ENCODE measurements at regions not wholly inside any gene's neighbourhood (a gene's known extent, or its start where the extent isn't known, plus 50 kb on each side); places are given as distances from the start of the nearest gene placed in this dataset.

DNA sequence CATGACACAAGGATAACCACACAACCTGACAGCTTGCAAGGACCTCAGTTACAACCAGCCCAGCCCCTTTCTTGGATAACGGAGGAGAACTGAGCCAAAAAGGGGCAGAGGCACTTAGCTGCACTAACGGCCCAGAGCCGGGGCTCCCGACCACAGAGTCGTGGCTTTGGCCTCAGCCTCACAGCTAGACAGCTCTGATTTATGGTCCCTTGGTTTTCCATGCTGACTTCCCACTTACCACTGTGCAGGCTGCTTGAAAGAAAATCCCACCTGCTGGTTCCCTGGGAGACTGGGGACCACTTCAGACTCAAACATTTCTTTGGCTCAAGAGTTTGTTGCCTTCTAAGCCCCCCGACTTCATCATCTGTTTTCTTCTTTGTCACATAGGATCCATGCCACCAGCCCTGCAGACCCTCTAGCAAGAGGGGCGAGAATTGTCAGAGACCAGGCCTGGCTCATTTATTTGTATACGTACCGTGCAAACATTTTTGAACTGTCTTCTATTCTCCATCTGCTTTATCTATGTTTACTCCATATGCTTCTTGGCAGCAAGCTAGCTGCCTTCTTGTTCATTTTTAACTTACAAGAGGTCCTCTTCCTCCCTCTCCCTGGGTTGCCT lies 352.6 kb upstream of the MYT1L start:
- TF ChIP-seq, protein P1, sequence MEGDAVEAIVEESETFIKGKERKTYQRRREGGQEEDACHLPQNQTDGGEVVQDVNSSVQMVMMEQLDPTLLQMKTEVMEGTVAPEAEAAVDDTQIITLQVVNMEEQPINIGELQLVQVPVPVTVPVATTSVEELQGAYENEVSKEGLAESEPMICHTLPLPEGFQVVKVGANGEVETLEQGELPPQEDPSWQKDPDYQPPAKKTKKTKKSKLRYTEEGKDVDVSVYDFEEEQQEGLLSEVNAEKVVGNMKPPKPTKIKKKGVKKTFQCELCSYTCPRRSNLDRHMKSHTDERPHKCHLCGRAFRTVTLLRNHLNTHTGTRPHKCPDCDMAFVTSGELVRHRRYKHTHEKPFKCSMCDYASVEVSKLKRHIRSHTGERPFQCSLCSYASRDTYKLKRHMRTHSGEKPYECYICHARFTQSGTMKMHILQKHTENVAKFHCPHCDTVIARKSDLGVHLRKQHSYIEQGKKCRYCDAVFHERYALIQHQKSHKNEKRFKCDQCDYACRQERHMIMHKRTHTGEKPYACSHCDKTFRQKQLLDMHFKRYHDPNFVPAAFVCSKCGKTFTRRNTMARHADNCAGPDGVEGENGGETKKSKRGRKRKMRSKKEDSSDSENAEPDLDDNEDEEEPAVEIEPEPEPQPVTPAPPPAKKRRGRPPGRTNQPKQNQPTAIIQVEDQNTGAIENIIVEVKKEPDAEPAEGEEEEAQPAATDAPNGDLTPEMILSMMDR (conservative IDR thresholded peaks at IDR 0.05) = no peak
- Mint-ChIP-seq H3K4me1 (peaks cover 8% of the 10 kb centered on the region), H3K36me3 (ENCODE audit: low read depth) (no peaks in the 10 kb centered on the region), H3K9me3 (peaks cover 3% of the 10 kb centered on the region), H3K4me3 (no peak overlapping the region), H3K27me3 (ENCODE audit: low read depth) (no peaks in the 10 kb centered on the region), H3K27ac (ENCODE audit: unreplicated experiment) (no peak overlapping the region)
- no peak for DNase-seq (ENCODE audit: low read depth, low spot score)

GRCh38 chr2:2682700-2683342 lies 351.7 kb upstream of the MYT1L start:
- Mint-ChIP-seq H3K4me3 (no peak overlapping the region), H3K36me3 (ENCODE audit: low read depth) (no peaks in the 10 kb centered on the region), H3K9me3 (peaks cover 3% of the 10 kb centered on the region), H3K27me3 (ENCODE audit: low read depth) (no peaks in the 10 kb centered on the region), H3K4me1 (peaks cover 8% of the 10 kb centered on the region), H3K27ac (ENCODE audit: unreplicated experiment) (peak overlapping the region; percentile 32)
- TF ChIP-seq, protein P1 (conservative IDR thresholded peaks at IDR 0.05) = no peak
- no peak for DNase-seq (ENCODE audit: low read depth, low spot score)

- Mint-ChIP-seq H3K4me1 (peaks cover 8% of the 10 kb centered on the region), H3K27ac (ENCODE audit: unreplicated experiment) (no peak overlapping the region), H3K4me3 (no peak overlapping the region), H3K27me3 (ENCODE audit: low read depth) (no peaks in the 10 kb centered on the region), H3K36me3 (ENCODE audit: low read depth) (no peaks in the 10 kb centered on the region), H3K9me3 (peaks cover 3% of the 10 kb centered on the region)
- TF ChIP-seq, protein P1 (conservative IDR thresholded peaks at IDR 0.05) = no peak
- no peak for DNase-seq (ENCODE audit: low read depth, low spot score)
These were observed 350.7 kb upstream of the MYT1L start for GRCh38 chr2:2681711-2682251.

- TF ChIP-seq, protein P1 (conservative IDR thresholded peaks at IDR 0.05) = no peak
- no peaks in the 10 kb centered on the region for H3K27me3 Mint-ChIP-seq (ENCODE audit: low read depth)
- H3K36me3 Mint-ChIP-seq (ENCODE audit: low read depth) = no peaks in the 10 kb centered on the region
- H3K27ac Mint-ChIP-seq (ENCODE audit: unreplicated experiment) = no peak overlapping the region
- no peak overlapping the region for H3K4me3 Mint-ChIP-seq
- DNase-seq (ENCODE audit: low read depth, low spot score) = no peak
- H3K4me1 Mint-ChIP-seq = peaks cover 8% of the 10 kb centered on the region
- peaks cover 3% of the 10 kb centered on the region for H3K9me3 Mint-ChIP-seq
These were observed 350.0 kb upstream of the MYT1L start for GRCh38 chr2:2681085-2681484.

GRCh38 chr2:2674831-2675230 lies 343.8 kb upstream of the MYT1L start:
- DNase-seq (ENCODE audit: low read depth, low spot score) = no peak
- no peak overlapping the region for H3K4me3 Mint-ChIP-seq
- peaks cover 12% of the 10 kb centered on the region for H3K4me1 Mint-ChIP-seq
- H3K27me3 Mint-ChIP-seq (ENCODE audit: low read depth) = no peaks in the 10 kb centered on the region
- no peaks in the 10 kb centered on the region for H3K36me3 Mint-ChIP-seq (ENCODE audit: low read depth)
- H3K27ac Mint-ChIP-seq (ENCODE audit: unreplicated experiment) = no peak overlapping the region
- TF ChIP-seq, protein P1 (conservative IDR thresholded peaks at IDR 0.05) = no peak
- peaks cover 3% of the 10 kb centered on the region for H3K9me3 Mint-ChIP-seq
